HG03025 (cell line): ENCODE measurements at regions not wholly inside any gene's neighbourhood (a gene's known extent, or its start where the extent isn't known, plus 50 kb on each side); places are given as distances from the start of the nearest gene placed in this dataset.
"Not testable (repeated sequence)": the region's sequence is repeated elsewhere in the genome, so short reads cannot be mapped to it uniquely, and the experiment has no call there.

ENCODE experiments used
- ATAC-seq: cut with Tn5 transposase; IDR thresholded peaks from one replicate; pipeline ENCODE4 v1.9.1; 2021; ENCODE audit warnings: mild to moderate bottlenecking, moderate library complexity; ENCODE audit not compliant: unreplicated experiment, low FRiP score

- ATAC-seq: no peak
These were observed 105.6 kb upstream of the CBLB start for GRCh38 chr3:105974381-105974780.

GRCh38 chr3:105976196-105976595 is 107.4 kb upstream of the CBLB start:
- ATAC-seq: no peak

- ATAC-seq: no peak
These were observed 111.1 kb upstream of the CBLB start for GRCh38 chr3:105979961-105980360.

- no peak for ATAC-seq
These were observed 113.4 kb upstream of the CBLB start for GRCh38 chr3:105982207-105982606.

- ATAC-seq: no peak
These were observed 116.0 kb upstream of the CBLB start for GRCh38 chr3:105984837-105985236.

- not testable (repeated sequence) for ATAC-seq
These were observed 117.5 kb upstream of the CBLB start for GRCh38 chr3:105986343-105986742.

- no peak for ATAC-seq
These were observed 119.0 kb upstream of the CBLB start for GRCh38 chr3:105987809-105988208.

- ATAC-seq: no peak
These were observed 119.9 kb upstream of the CBLB start for GRCh38 chr3:105988540-105989212.

GRCh38 chr3:105996781-105997180 is 128.0 kb upstream of the CBLB start:
- no peak for ATAC-seq

GRCh38 chr3:105997466-105997799 is 128.6 kb upstream of the CBLB start:
- no peak for ATAC-seq

- no peak for ATAC-seq
These were observed 129.2 kb upstream of the CBLB start for GRCh38 chr3:105997800-105998526.

GRCh38 chr3:105999856-106000255 is 131.0 kb upstream of the CBLB start:
- no peak for ATAC-seq

- ATAC-seq: no peak
These were observed 133.1 kb upstream of the CBLB start for GRCh38 chr3:106001923-106002322.

- no peak for ATAC-seq
These were observed 135.4 kb upstream of the CBLB start for GRCh38 chr3:106004137-106004681.

- no peak for ATAC-seq
These were observed 136.0 kb upstream of the CBLB start for GRCh38 chr3:106004826-106005225.

- no peak for ATAC-seq
These were observed 137.2 kb upstream of the CBLB start for GRCh38 chr3:106006001-106006400.

- no peak for ATAC-seq
These were observed 137.8 kb upstream of the CBLB start for GRCh38 chr3:106006571-106006970.

- ATAC-seq: no peak
These were observed 138.7 kb upstream of the CBLB start for GRCh38 chr3:106007512-106007911.

- ATAC-seq: no peak
These were observed 140.0 kb upstream of the CBLB start for GRCh38 chr3:106008766-106009165.

GRCh38 chr3:106010829-106011228 is 142.0 kb upstream of the CBLB start:
- no peak for ATAC-seq

GRCh38 chr3:106013971-106014370 is 145.2 kb upstream of the CBLB start:
- ATAC-seq: no peak

- no peak for ATAC-seq
These were observed 145.7 kb upstream of the CBLB start for GRCh38 chr3:106014518-106014917.
